GM21515 (cell line): ENCODE measurements at regions not wholly inside any gene's neighbourhood (a gene's known extent, or its start where the extent isn't known, plus 50 kb on each side); places are given as distances from the start of the nearest gene placed in this dataset.
"Not testable (repeated sequence)": the region's sequence is repeated elsewhere in the genome, so short reads cannot be mapped to it uniquely, and the experiment has no call there.

Experiments
- ATAC-seq: cut with Tn5 transposase; IDR thresholded peaks from one replicate; pipeline ENCODE4 v1.9.1; 2021; ENCODE audit not compliant: unreplicated experiment

DNA sequence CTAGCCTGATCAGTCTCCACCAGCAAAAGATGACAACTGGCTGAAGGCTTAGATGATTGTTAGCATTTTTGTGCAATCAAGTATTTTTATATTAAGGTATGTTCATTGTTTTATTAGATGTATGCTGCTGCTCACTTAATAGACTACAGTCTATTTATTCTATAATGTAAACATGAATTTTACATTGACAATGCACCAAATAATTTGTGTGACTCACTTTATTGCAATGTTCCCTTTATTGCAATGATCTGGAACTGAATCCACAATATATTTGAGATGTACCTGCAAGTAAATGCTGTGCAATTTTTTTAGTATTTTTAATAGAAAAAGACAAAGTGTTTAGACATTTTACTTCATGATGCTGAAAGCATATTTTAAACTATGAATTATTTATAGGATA lies 896.5 kb downstream of the AMY1C start:
- ATAC-seq = no peak

GRCh38 chr1:104648269-104648691 lies 898.6 kb downstream of the AMY1C start:
- peak; percentile 70 for ATAC-seq

DNA sequence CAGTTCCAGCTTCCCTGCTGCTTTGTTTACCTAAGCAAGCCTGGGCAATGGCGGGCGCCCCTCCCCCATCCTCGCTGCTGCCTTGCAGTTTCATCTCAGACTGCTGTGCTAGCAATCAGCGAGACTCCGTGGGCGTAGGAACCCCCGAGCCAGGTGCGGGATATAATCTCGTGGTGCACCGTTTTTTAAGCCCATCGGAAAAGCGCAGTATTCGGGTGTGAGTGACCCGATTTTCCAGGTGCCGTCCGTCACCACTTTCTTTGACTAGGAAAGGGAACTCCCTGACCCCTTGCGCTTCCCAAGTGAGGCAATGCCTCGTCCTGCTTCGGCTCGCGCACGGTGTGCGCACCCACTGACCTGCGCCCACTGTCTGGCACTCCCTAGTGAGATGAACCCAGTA lies 914.7 kb downstream of the AMY1C start:
- ATAC-seq = not testable (repeated sequence)

- ATAC-seq = no peak
Measured at GRCh38 chr1:104665300-104665699, 915.6 kb downstream of the AMY1C start.

DNA sequence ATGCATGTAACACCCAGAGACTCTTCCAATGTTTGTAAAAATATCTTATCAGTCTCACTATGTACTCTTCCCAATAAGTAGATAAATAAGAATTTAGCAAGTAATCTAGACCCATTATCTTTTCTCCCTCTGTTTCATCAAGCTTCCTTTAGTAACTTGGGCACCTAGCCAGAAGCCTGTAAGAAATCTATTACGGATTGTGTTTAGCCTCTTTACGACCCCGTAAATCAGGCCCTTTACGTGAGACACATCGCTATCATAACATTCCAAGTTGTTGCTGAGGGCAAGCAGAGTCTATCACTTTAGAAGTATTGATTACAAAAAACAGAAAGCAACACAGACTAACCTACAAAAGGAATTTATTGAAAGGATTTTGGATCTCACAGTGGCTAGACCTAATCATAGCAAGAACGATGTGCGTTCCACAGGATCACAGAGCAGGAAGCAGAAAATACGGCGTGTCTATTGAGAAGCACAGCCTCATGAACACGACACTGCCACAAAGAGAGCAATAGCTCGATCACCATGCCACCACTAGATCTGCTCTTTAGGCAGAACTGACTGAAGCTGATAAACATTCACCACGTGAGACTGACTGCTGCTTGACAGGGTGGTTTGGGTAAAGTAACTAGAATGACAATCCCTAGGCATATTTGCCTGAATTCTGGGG lies 922.1 kb downstream of the AMY1C start:
- ATAC-seq = no peak

- ATAC-seq = no peak
Measured at GRCh38 chr1:104699433-104699832, 949.7 kb downstream of the AMY1C start.

DNA sequence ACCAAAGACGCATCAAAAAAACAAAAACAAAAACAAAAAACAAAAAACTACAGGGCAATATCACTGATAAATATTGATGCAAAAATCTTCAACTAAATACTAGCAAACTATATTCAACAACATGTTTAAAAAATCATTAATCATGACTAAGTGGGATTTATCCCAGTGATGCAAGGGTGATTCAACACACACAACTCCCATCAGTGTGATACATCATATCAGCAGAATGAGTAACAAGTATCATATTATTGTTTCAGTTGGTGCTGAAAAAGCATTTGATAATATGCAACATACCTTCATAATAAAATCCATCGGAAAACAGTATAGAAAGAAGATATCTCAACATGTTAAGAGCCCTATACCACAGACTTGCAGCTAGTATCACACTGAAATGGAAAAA lies 953.0 kb downstream of the AMY1C start:
- ATAC-seq = no peak

DNA sequence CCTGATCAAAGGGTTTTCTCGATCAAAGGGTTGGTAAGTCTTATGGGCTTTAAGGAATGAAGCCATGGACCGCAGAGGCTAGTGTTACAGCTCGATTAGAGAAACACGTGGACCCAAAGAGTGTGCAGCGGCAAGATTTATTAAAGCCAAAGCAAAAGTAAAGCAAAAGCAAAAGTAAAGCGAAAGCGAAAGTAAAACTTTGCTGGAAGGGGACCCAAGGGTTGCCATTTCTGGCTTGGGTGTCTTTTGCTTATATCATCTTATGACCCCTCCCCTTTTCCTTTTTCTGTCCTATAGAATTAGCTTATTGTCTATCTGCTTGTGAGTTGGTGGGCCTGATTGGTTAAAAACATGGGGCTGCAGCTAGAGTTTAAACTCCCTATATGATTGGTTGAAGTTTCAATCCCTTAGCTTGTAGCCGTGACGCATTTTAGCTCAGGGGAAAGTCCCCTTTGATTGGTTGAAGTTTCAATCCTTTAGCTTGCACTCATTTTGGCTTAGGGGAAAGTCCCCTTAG lies 957.0 kb downstream of the AMY1C start:
- no peak for ATAC-seq

- ATAC-seq = no peak
Measured at GRCh38 chr1:104718752-104719151, 969.1 kb downstream of the AMY1C start.

GRCh38 chr1:104720741-104721140 lies 971.0 kb downstream of the AMY1C start:
- ATAC-seq = no peak

GRCh38 chr1:104726917-104727316 lies 977.2 kb downstream of the AMY1C start:
- ATAC-seq = no peak

DNA sequence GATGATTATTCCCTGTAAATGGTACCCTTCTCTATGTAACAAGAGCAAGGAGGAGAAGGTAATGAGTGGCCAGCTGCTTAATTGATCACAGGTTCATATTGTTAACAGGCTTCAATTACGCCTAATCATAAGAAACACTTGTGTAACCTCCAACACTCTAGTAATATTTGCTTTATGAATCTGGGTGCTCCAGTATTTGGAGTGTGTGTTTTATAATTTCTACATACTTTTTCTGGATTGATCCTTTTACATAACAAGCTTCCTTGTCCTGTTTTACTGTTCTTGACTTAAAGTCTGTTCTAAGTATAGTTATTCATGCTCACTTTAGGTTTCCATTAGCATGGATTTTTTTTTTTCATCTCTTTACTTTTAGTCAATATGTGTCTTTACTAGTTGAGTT lies 984.2 kb downstream of the AMY1C start:
- no peak for ATAC-seq

DNA sequence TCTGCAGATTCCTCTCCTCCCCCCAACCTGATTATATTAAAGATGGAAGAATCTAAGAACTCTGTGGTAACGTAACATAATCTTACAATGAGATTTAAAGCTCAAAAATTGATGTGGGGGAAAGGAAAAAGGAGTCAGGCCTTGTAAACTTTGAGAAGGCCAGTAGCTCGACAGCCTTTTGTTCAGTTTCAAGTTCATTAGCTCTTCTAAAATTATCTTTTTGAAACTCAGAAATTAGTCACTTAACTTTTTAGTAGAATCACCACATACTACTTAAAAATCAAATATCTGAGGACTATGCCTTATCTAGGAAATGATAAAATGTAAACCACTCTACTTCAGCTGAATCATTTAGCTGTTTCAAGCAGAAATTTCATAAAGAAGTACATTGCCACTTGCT lies 996.2 kb downstream of the AMY1C start:
- no peak for ATAC-seq

GRCh38 chr1:104746994-104747393 lies 997.3 kb downstream of the AMY1C start:
- peak; percentile 55 for ATAC-seq

DNA sequence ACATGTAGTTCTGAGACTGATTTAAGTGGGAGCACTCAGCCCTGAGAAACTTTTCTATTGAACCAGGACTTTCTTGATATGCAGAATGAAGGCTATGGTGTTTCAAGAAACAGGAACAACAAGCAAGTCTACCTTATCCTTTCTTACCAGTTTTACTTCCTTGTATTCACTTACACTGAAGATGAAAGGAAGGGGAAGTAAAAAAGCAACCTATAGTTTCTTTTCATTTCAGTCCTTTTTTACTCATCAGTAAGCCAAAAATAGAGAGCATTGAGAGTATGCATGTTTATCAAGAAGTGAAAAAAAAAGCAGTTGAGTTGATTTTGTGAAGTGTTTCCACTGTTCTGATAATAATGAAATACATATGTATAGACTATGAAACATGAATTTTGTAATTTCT lies 1010.3 kb downstream of the AMY1C start:
- peak; percentile 94 for ATAC-seq

DNA sequence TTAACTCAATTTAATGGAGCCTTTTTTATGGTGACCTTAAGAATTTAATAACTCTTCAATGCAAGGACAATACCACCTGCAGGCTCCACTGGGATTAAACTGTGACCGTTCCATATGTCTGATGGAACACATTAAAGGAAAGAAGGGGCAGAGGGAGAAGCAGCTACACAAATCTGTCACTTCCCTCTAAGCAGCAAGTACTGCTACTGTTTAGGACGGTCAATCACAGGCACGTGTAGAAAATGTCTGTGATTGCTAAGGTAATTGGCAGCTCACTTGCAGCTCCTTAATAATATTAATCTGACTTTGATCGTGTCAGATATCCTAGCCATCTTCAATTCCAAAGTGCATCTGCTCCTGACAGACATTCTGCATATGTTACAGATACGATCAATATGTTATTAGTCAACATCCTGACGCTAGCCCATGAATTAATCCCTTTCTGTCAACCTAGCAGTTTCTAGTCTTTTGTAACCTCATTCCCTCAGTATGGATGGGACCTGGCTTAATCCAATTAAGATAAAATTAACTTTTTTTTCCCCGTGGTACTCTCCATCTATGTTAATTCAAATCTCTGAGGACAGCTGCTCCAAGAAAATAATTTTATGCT lies 1012.4 kb downstream of the AMY1C start:
- no peak for ATAC-seq

GRCh38 chr1:104765085-104765484 lies 1015.4 kb downstream of the AMY1C start:
- ATAC-seq = peak; percentile 44

GRCh38 chr1:104768466-104768865 lies 1018.8 kb downstream of the AMY1C start:
- peak; percentile 74 for ATAC-seq

GRCh38 chr1:104780470-104781078 lies 1030.9 kb downstream of the AMY1C start:
- ATAC-seq = no peak

- no peak for ATAC-seq
Measured at GRCh38 chr1:104785575-104786187, 1036.0 kb downstream of the AMY1C start.

DNA sequence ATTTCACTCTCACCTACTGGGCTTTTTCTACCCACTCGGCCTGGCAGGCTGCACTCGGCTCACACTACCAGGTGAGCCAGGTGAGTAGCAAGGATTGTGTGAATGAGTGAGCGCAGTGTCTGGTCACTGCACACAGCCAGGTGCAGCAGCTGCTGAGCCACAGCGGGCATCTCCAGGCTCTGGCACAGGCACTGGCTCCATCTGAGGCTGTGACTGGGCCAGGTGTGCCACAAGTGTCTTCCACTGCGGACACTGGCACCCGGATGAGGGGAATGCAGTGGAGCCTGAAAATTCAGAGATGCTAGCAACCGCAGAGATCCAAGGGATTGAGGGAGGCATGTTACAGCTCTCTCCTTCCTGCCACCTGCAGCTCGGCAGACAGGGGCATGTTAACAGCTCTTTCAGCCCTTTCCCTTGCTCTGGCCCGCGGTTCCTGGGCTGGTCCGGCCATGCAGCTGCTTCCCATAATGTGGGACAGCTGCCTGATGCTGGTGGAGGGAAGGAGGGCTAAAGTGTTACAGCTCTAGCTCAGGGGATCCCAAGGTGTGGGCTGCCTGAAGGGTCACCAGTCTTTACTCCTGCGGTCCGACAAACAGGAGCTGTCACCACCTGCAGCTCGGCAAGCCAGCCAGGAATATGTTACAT lies 1038.3 kb downstream of the AMY1C start:
- no peak for ATAC-seq
